Skeletal muscle satellite cell (primary cell): ENCODE measurements at regions not wholly inside any gene's neighbourhood (a gene's known extent, or its start where the extent isn't known, plus 50 kb on each side); places are given as distances from the start of the nearest gene placed in this dataset.

ENCODE experiments used
- H3K27me3 ChIP-seq: 2 replicates; pipeline ENCODE4 v1.7.0; 2013; ENCODE audit warnings: low read length; ENCODE audit not compliant: control insufficient read depth, insufficient read depth
- H3K36me3 ChIP-seq: 2 replicates; pipeline ENCODE4 v1.7.0; 2013; ENCODE audit warnings: mild to moderate bottlenecking, control low read depth, low read length; ENCODE audit not compliant: insufficient read depth
- H3K4me1 ChIP-seq: 2 replicates; pipeline ENCODE4 v1.7.0; 2013; ENCODE audit warnings: low read length; ENCODE audit not compliant: control insufficient read depth, insufficient read depth
- H3K4me2 ChIP-seq: 2 replicates; pipeline ENCODE4 v1.7.0; 2013; ENCODE audit warnings: mild to moderate bottlenecking, low read length
- H3K4me3 ChIP-seq: 2 replicates; pipeline ENCODE4 v1.7.0; 2013; ENCODE audit warnings: low read length
- H3K9ac ChIP-seq: 2 replicates; pipeline ENCODE4 v1.7.0; 2013; ENCODE audit warnings: mild to moderate bottlenecking, low read depth, low read length, moderate library complexity
- H3K9me3 ChIP-seq: replicated peaks from 2 replicates; pipeline ENCODE4 v1.7.0; 2013; ENCODE audit warnings: mild to moderate bottlenecking, control low read depth, low read length

DNA sequence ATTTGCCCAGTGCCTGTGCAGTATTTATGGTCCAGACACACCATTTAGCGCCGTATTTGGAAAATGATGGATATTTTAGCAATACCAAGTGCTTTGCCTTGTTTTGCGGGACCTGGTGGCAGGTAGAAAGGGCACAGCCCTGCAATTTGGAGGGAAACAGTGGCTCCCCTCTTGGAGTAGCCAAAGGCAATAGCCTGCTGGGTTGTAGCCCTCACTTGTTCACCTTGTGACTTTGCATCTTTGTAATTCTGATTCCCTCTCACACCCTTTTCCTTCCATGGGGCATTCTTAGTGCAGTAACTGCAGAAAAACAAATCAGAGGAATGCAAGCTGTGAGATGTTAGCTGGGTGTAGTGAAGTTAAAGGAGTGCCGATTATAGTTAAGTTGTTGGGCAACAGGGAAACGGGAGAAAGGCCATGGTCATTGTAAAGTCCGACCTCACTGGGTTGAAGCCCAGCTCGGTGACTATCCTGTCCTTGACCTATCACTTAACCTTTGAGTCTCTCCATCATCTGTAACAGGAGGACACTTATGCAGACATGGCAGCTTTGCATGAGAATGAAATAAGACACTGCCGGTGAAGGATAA lies 131.0 kb upstream of the KLHL25 start:
- Histone ChIP-seq H3K4me3 (no peak overlapping the region), H3K27me3 (no peaks in the 10 kb centered on the region), H3K9me3 (no peaks in the 10 kb centered on the region)

GRCh38 chr15:85926834-85927233 lies 132.1 kb upstream of the KLHL25 start:
- Histone ChIP-seq H3K4me3 (no peak overlapping the region), H3K9ac (no peak overlapping the region), H3K27me3 (no peaks in the 10 kb centered on the region), H3K4me1 (no peaks in the 10 kb centered on the region), H3K36me3 (no peaks in the 10 kb centered on the region), H3K4me2 (no peak overlapping the region), H3K9me3 (no peaks in the 10 kb centered on the region)

More for the DNA sequence above, 131.0 kb upstream of the KLHL25 start:
- H3K4me1 ChIP-seq: no peaks in the 10 kb centered on the region
- H3K4me2 ChIP-seq: no peak overlapping the region
- H3K9ac ChIP-seq: no peak overlapping the region
- H3K36me3 ChIP-seq: no peaks in the 10 kb centered on the region

DNA sequence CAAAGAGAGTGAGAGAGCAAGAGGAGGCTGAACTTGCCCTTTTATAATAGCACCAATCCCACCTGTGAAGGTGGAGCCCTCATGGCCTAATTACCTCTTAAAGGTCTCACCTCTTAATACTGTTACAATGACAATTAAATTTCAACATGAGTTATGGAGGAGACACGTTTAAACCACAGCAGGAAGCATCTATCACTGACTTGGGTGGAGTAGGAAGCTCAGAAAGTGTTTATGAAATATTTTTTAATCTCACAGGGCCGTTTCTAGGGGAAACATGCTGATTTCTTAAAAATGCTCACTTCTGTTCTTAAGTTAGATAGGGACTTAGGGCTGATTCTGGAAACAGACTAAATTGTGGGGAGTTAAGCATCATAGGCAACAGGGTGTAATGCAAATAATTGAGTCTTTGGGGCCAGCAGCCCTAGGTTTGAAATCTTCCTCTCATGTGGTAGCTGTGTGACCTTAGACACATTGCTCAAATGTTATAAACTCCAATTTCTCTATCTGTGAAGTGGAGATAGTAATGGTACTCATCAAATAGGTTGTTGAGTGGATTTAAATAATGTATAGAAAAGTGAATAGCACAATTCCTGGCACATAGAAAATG lies 133.3 kb upstream of the KLHL25 start:
- no peak overlapping the region for H3K4me2 ChIP-seq
- H3K27me3 ChIP-seq: no peaks in the 10 kb centered on the region
- no peaks in the 10 kb centered on the region for H3K4me1 ChIP-seq
- no peaks in the 10 kb centered on the region for H3K9me3 ChIP-seq
- no peak overlapping the region for H3K9ac ChIP-seq
- no peak overlapping the region for H3K4me3 ChIP-seq
- no peaks in the 10 kb centered on the region for H3K36me3 ChIP-seq

- Histone ChIP-seq H3K4me3 (no peak overlapping the region), H3K9me3 (no peaks in the 10 kb centered on the region), H3K4me2 (no peak overlapping the region), H3K36me3 (no peaks in the 10 kb centered on the region), H3K4me1 (no peaks in the 10 kb centered on the region), H3K27me3 (no peaks in the 10 kb centered on the region), H3K9ac (no peak overlapping the region)
Measured at GRCh38 chr15:85929786-85930185, 135.1 kb upstream of the KLHL25 start.

- H3K4me2 ChIP-seq: no peak overlapping the region
- no peaks in the 10 kb centered on the region for H3K9me3 ChIP-seq
- H3K36me3 ChIP-seq: no peaks in the 10 kb centered on the region
Measured at GRCh38 chr15:85932391-85932790, 137.7 kb upstream of the KLHL25 start.

GRCh38 chr15:85934691-85935090 lies 140.0 kb upstream of the KLHL25 start:
- H3K4me1 ChIP-seq: no peaks in the 10 kb centered on the region
- no peaks in the 10 kb centered on the region for H3K36me3 ChIP-seq
- H3K27me3 ChIP-seq: no peaks in the 10 kb centered on the region
- no peak overlapping the region for H3K4me2 ChIP-seq
- H3K9ac ChIP-seq: no peak overlapping the region
- H3K9me3 ChIP-seq: no peaks in the 10 kb centered on the region
- H3K4me3 ChIP-seq: no peak overlapping the region

More at GRCh38 chr15:85932391-85932790, 137.7 kb upstream of the KLHL25 start:
- Histone ChIP-seq H3K27me3 (no peaks in the 10 kb centered on the region), H3K9ac (no peak overlapping the region), H3K4me3 (no peak overlapping the region), H3K4me1 (no peaks in the 10 kb centered on the region)

- no peak overlapping the region for H3K9ac ChIP-seq
- no peak overlapping the region for H3K4me2 ChIP-seq
- no peaks in the 10 kb centered on the region for H3K9me3 ChIP-seq
- no peak overlapping the region for H3K4me3 ChIP-seq
- no peaks in the 10 kb centered on the region for H3K36me3 ChIP-seq
- no peaks in the 10 kb centered on the region for H3K4me1 ChIP-seq
- no peaks in the 10 kb centered on the region for H3K27me3 ChIP-seq
Measured at GRCh38 chr15:85935182-85935581, 140.5 kb upstream of the KLHL25 start.

- Histone ChIP-seq H3K36me3 (no peaks in the 10 kb centered on the region), H3K4me3 (no peak overlapping the region), H3K4me1 (peaks cover 6% of the 10 kb centered on the region), H3K27me3 (no peaks in the 10 kb centered on the region), H3K9ac (no peak overlapping the region), H3K4me2 (no peak overlapping the region), H3K9me3 (no peaks in the 10 kb centered on the region)
Measured at GRCh38 chr15:85937661-85938060, 142.0 kb upstream of the AGBL1 start.

- H3K4me3 ChIP-seq: no peak overlapping the region
- no peak overlapping the region for H3K4me2 ChIP-seq
- no peaks in the 10 kb centered on the region for H3K36me3 ChIP-seq
- no peaks in the 10 kb centered on the region for H3K27me3 ChIP-seq
- peaks cover 9% of the 10 kb centered on the region for H3K4me1 ChIP-seq
- no peak overlapping the region for H3K9ac ChIP-seq
- no peaks in the 10 kb centered on the region for H3K9me3 ChIP-seq
Measured at GRCh38 chr15:85941186-85941855, 138.3 kb upstream of the AGBL1 start.

DNA sequence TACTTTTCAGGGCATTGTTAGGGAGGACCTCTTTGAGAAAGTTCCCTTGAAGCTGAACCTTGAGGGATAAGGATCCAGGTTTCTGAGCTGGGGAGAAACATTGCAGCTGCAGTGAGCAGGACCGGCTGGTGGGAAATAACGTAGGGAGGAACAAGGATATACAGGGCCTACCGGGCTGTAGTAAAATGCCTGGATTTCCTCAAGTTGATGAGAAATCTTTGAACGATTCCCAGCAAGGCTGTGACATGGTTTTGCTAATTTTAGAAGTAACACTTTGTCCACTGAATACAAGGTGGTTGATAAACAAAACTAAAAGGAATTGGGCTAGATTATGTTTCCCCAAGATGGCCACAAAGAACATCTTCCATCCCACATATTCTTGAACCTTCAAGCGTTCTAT lies 137.0 kb upstream of the AGBL1 start:
- Histone ChIP-seq H3K36me3 (no peaks in the 10 kb centered on the region), H3K4me1 (peaks cover 9% of the 10 kb centered on the region), H3K27me3 (no peaks in the 10 kb centered on the region), H3K9ac (no peak overlapping the region), H3K4me2 (no peak overlapping the region), H3K9me3 (no peaks in the 10 kb centered on the region), H3K4me3 (no peak overlapping the region)

GRCh38 chr15:85943151-85943550 lies 136.5 kb upstream of the AGBL1 start:
- Histone ChIP-seq H3K36me3 (no peaks in the 10 kb centered on the region), H3K4me2 (no peak overlapping the region), H3K9ac (no peak overlapping the region), H3K4me1 (peaks cover 9% of the 10 kb centered on the region), H3K27me3 (no peaks in the 10 kb centered on the region), H3K9me3 (no peaks in the 10 kb centered on the region), H3K4me3 (no peak overlapping the region)

DNA sequence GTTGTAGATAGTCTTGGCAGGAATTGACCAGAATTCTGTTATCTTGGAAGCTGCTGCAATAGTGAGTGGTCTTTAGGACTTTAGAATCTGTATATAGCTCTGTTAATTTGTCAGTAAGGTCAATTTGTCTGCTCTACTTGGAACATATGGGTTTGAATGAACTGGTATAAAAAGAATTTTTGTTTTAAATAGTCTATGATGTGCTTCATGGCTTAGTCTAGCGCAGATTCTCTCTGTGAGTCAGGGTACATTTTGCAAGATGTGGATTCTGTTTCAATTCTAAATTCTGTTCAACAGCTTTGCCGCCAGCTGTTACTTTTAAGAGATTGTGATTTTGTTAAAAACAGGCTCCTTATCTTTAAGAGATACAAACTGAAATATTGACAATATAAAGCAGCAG lies 135.9 kb upstream of the AGBL1 start:
- H3K4me2 ChIP-seq: no peak overlapping the region

More for the DNA sequence above, 135.9 kb upstream of the AGBL1 start:
- H3K4me3 ChIP-seq: no peak overlapping the region
- H3K9ac ChIP-seq: no peak overlapping the region
- H3K27me3 ChIP-seq: no peaks in the 10 kb centered on the region
- no peaks in the 10 kb centered on the region for H3K36me3 ChIP-seq
- peaks cover 9% of the 10 kb centered on the region for H3K4me1 ChIP-seq
- no peaks in the 10 kb centered on the region for H3K9me3 ChIP-seq
